Uterus (tissue), 3 donors: ENCODE measurements at regions not wholly inside any gene's neighbourhood (a gene's known extent, or its start where the extent isn't known, plus 50 kb on each side); places are given as distances from the start of the nearest gene placed in this dataset.

Experiments
- DNase-seq, 2 donors: peaks; one replicate each; pipeline ENCODE4 v3.0.0-alpha.2; 2019 to 2020
- H3K27ac ChIP-seq, 2 donors: fragments of 200-600 bp; sonication (generic); 1 replicate in 1 of 2; 2 replicates in 1 of 2; pipeline ENCODE4 v1.5.1; 2016 to 2018
- H3K27me3 ChIP-seq, 2 donors: fragments of 200-600 bp; sonication (generic); one replicate each; pipeline ENCODE4 v1.5.1; 2018 to 2019; ENCODE audit warnings: control low read depth in 1 of 2
- H3K36me3 ChIP-seq, 2 donors: fragments of 200-600 bp; sonication (generic); one replicate each; pipeline ENCODE4 v1.5.1; 2019; ENCODE audit warnings: control low read depth in 1 of 2
- H3K4me1 ChIP-seq, 2 donors: fragments of 200-600 bp; sonication (generic); one replicate each; pipeline ENCODE4 v1.5.1; 2018 to 2019; ENCODE audit warnings: control low read depth in 1 of 2
- H3K4me3 ChIP-seq, 2 donors: fragments of 200-600 bp; sonication (generic); 1 replicate in 1 of 2; 2 replicates in 1 of 2; pipeline ENCODE4 v1.5.1; 2018 to 2019; ENCODE audit warnings: mild to moderate bottlenecking in 1 of 2
- H3K9me3 ChIP-seq, 2 donors: fragments of 200-600 bp; sonication (generic); one replicate each; pipeline ENCODE4 v1.5.1; 2019; ENCODE audit warnings: control low read depth in 1 of 2
- CTCF ChIP-seq, 4 experiments: fragments of 200-600 bp in 2 of 4; fragments of 450-650 bp in 2 of 4; sonication (generic) in 2 of 4; IDR thresholded peaks; one replicate each; pipeline ENCODE4 v1.5.1; 2016 to 2019; ENCODE audit warnings: antibody characterized with exemption in 4 of 4, mild to moderate bottlenecking in 2 of 4, moderate library complexity in 1 of 4
- POLR2A ChIP-seq, 2 donors: fragments of 450-650 bp; IDR thresholded peaks; one replicate each; pipeline ENCODE4 v1.6.1; 2016; ENCODE audit warnings: antibody characterized with exemption in 2 of 2, mild to moderate bottlenecking in 1 of 2, moderate library complexity in 1 of 2
- intact Hi-C: fragments of 100-400 bp; cut with DNase I; formaldehyde crosslinking; loops from one replicate; pipeline ENCODE4 v1.15.1; 2023; ENCODE audit warnings: low total_unique reads
- donor health status: DM: yes; HTN: yes; CAD: no.

GRCh38 chr2:66698091-66698490 is 263.2 kb downstream of the MEIS1 start:
- no peak for DNase-seq
- Histone ChIP-seq H3K4me3 (peak overlapping the region in 1 of 2 donors; percentile 7), H3K9me3 (no peaks in the 10 kb centered on the region), H3K27me3 (no peaks in the 10 kb centered on the region), H3K4me1 (peaks cover 0 to 9% of the 10 kb centered on the region in 2 donors), H3K27ac (peak overlapping the region; percentile 87 to 97), H3K36me3 (no peaks in the 10 kb centered on the region)
- TF ChIP-seq CTCF (IDR thresholded peaks at IDR 0.05): no peak
- TF ChIP-seq POLR2A (IDR thresholded peaks at IDR 0.05): no peak
- intact Hi-C loops: loop anchor here (5.0 kb wide), 1 partner anchor 121 kb away; no protein-coding TSS in a partner anchor

DNA sequence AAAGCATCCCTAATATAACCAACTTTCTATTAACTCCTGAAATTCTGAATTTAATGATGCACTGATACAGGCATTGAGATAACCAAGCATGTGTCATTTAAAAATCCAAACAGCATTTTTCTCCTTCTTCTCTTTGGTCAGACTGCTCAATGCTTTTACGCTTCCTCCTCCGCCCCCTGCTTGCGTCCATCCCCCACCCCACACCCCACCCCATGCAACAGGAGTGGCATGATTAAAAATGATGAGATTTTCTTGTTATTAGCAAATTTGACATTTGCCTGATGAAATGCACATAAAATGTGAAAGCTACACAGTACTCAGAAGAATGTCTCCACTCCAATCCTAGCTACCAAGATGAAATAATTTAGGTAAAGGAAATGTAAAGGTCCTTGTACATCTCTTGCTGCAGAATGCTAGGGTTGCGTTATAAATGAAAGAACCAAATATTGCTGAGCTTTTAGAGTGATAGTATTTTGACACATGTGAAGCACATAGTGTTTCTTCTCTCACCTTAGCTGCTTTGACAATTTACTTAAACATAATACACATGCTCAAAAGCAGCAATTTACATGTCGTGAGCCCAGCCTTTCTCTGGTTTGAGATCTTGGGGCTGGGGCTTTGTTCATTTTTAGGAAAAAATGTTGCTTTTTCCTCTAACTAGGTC is 263.8 kb downstream of the MEIS1 start:
- H3K4me1 ChIP-seq: peaks cover 0 to 12% of the 10 kb centered on the region in 2 donors
- intact Hi-C loops: loop anchor here (5.0 kb wide), 1 partner anchor 121 kb away; no protein-coding TSS in a partner anchor
- H3K27ac ChIP-seq: peak overlapping the region; percentile 87 to 97
- DNase-seq: no peak
- H3K9me3 ChIP-seq: no peaks in the 10 kb centered on the region
- no peaks in the 10 kb centered on the region for H3K36me3 ChIP-seq
- TF ChIP-seq POLR2A (IDR thresholded peaks at IDR 0.05): no peak
- no peak for TF ChIP-seq CTCF (IDR thresholded peaks at IDR 0.05)
- no peaks in the 10 kb centered on the region for H3K27me3 ChIP-seq
- H3K4me3 ChIP-seq: peak overlapping the region in 1 of 2 donors; percentile 7

DNA sequence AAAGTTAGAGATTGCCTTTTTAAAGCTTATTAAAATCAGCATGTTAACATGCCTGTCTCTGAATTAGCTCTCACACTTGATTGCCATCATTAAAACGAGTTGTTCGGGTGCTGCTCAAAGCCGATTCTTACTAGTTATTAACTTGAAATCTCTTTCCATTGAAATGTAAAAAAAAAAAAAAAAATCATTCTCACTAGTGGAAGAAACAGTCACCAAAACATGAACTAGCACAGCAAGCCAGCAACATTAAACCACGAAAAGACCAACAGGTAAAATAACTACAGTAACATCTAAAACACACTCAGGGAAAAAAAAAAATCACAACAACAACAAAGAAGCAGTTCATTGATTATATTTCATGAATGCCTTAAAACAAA is 264.5 kb downstream of the MEIS1 start:
- no peaks in the 10 kb centered on the region for H3K9me3 ChIP-seq
- TF ChIP-seq CTCF (IDR thresholded peaks at IDR 0.05): no peak
- no peak for TF ChIP-seq POLR2A (IDR thresholded peaks at IDR 0.05)
- H3K27me3 ChIP-seq: no peaks in the 10 kb centered on the region
- no peak overlapping the region for H3K4me3 ChIP-seq
- no peak for DNase-seq
- H3K36me3 ChIP-seq: no peaks in the 10 kb centered on the region
- peak overlapping the region; percentile 87 to 97 for H3K27ac ChIP-seq
- intact Hi-C loops: loop anchor here (5.0 kb wide), 1 partner anchor 122 kb away; no protein-coding TSS in a partner anchor
- H3K4me1 ChIP-seq: peaks cover 0 to 12% of the 10 kb centered on the region in 2 donors

DNA sequence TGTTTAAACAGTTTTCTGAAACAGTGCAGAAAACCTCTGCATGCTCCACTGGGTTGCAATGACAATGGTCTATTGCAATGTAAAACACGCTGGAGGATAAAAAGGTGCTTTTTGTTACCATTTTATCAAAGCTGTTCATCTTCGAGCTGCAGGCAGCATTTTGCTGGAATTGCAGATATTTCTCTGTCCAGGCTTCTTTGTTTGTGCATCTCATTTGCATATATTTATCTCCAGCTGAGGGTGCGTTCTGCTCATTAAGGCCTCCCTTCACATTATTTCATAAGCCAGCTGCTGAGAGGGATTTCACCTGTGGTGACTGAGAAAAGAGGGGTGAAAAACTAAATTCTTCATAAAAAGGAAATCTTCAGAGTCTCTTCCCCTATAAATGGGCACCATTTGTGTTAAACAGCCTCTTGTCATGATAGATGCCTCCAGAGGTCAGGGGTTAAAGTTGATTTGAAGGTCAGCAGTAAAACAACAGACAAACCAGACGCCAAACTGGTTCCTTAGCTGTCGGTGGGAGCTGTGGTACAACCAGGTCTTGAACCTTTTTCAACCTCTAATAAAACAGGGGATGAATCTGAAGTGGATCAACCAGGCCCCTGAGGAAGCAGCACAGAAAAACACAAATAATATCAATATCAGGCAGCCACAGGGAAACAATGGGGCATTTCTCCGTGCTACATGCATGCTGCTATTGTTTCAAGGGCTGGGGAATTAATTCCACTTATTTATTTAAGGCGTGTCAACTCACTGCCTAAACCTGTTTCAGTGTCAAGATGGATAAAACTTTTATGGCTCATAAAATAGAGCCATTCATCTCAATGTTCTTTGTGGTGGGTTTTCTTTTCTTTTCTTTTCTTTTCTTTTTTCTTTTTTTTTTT is 265.1 kb downstream of the MEIS1 start:
- intact Hi-C loops: loop anchor here (5.0 kb wide), 1 partner anchor 123 kb away; no protein-coding TSS in a partner anchor
- TF ChIP-seq POLR2A (IDR thresholded peaks at IDR 0.05) (no peak), CTCF (IDR thresholded peaks at IDR 0.05) (no peak)
- H3K9me3 ChIP-seq: no peaks in the 10 kb centered on the region
- H3K4me1 ChIP-seq: peaks cover 0 to 12% of the 10 kb centered on the region in 2 donors
- no peak for DNase-seq
- no peaks in the 10 kb centered on the region for H3K36me3 ChIP-seq
- H3K4me3 ChIP-seq: no peak overlapping the region
- H3K27ac ChIP-seq: peak overlapping the region; percentile 87 to 97
- no peaks in the 10 kb centered on the region for H3K27me3 ChIP-seq

GRCh38 chr2:66700677-66701066 is 265.7 kb downstream of the MEIS1 start:
- Histone ChIP-seq H3K36me3 (no peaks in the 10 kb centered on the region), H3K4me3 (no peak overlapping the region), H3K27me3 (no peaks in the 10 kb centered on the region), H3K9me3 (no peaks in the 10 kb centered on the region), H3K4me1 (peaks cover 0 to 12% of the 10 kb centered on the region in 2 donors), H3K27ac (peak overlapping the region; percentile 87 to 97)
- TF ChIP-seq POLR2A (IDR thresholded peaks at IDR 0.05) (no peak), CTCF (IDR thresholded peaks at IDR 0.05) (no peak)
- no peak for DNase-seq
- intact Hi-C loops: no loop called here
